GM19397 (cell line): ENCODE measurements at regions not wholly inside any gene's neighbourhood (a gene's known extent, or its start where the extent isn't known, plus 50 kb on each side); places are given as distances from the start of the nearest gene placed in this dataset.
"Not testable (repeated sequence)": the region's sequence is repeated elsewhere in the genome, so short reads cannot be mapped to it uniquely, and the experiment has no call there.

Source experiments
- ATAC-seq: cut with Tn5 transposase; IDR thresholded peaks from one replicate; pipeline ENCODE4 v1.9.1; 2021; ENCODE audit warnings: mild to moderate bottlenecking, moderate library complexity; ENCODE audit not compliant: unreplicated experiment

DNA sequence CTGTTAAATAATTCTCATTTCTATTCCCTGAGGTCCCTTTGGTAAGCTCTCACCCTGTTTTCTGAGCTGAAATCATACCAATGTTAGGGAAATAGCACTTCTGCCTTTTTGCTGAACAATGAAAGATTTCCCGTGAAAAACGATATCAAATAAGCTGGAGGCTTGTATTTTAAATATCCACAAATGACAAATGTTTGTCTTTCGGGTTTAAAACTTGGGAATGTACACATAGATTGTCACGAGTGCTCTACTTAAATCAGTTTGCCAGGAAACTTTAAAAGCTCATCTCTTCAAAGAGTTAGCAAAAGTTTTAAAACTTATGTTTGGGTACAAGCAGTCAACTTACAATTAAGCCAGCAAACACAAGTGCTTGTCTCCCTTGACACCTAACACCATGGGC, 393.5 kb upstream of the MON1B start:
- no peak for ATAC-seq

DNA sequence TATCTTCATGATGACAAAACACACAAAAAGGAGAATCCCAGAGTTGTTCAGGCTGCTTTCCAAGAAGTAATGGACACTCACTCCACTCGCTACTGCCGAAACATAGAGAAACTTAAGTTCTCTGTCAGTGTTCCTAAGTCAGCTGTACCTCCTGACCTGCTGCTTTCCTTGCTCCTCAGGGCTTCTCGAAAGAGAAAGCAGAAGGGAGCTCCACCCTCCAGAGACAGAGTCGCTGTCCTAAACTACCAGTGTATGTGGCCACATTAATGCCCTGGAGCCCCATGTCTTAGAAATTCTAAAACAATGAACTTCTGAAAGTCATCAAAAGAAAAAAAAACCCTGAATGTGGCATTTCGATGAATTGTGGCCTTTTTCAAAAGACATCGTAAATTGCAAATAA, 390.8 kb upstream of the MON1B start:
- no peak for ATAC-seq

DNA sequence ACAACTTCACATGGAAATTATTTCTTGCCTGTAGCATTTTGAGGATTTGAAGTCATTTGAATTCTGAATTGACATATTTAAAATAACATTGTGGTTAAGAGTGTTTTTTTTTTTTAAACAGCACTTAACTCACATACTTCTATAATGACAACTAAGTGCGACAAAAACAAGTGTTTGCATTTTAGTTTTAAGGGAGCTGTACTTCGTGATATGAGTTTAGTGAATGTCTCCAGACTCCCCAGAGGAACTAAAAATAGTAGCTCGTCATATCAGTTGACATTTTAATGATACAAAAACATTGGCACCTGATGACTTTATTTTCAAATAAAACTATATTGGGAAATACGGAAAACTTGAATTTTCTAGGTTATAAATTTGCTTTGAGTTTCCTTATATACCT, 389.6 kb upstream of the MON1B start:
- no peak for ATAC-seq

DNA sequence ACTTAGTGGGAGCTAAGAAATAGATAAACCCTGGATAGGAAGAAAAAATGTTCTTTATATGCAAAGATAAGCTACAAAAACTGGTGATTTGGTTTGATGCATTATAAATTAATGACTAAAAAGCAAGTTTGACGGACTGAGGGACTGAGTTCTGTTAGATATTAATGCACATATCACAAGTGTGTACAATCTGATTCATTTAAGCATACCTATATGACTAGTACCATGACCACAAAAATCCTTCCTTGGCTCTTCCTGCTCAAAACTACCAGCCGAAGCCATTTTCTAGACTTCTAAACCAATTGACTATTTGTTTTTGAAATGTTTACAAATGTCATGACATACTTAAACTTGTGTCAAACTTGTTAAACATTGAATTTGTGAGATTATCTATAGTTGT, 374.5 kb upstream of the MON1B start:
- ATAC-seq = no peak

DNA sequence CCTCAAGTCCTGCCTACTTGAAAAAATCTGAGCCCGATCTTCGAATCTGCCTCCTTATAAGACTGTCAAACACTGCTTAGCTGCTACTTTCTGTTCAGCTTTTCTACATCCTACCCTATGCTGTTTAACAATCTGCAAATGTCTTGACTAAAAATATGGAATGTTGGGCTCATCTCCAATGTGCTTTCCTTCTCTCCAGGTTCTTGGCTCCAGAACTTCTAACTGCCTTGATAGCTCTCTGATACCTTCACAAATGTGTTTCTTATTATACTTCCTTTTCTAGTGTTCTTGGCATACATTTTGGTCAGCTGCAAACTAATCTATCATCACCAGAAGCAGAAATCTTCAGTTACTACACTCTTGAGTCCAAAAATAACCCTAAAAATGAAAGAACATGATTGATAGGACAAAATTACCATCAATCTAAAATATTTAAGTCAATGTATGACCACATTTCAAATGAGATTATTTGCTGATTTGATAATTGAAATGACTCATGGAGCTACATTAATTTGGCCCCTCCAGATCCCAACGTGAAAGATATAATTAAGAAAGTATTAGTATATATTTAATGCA, 372.3 kb upstream of the MON1B start:
- ATAC-seq = no peak

DNA sequence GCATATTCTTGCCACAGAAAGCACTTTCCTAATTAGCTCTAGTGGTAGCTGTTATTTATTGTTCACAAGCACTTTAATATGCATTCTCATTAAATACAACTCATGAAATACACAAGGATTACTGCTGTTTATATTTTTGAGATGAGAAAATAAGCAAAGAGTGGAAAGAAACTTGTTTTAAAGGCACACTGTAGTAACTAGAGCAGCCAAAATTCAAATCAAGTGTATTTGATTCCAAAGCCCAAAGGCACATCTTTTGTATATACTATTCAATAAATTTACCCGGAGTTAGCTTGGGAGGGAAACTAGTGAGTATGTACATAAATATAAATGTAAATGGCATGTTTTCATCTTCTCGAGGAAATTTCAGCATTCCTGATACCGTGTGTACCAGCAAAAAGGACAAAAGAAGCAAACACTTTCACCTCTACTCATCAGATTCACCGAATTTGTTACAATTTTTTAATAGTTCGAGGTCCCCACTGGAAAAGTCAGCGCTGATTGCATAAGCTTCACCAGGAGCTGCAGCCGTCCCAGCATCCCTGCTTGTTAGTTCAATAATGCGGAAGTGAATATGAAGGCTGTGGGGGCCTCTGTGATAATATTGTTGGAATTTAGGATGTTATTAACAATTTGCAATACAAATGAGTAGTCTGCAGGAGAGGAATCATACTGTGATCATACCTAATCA, 371.6 kb upstream of the MON1B start:
- ATAC-seq = no peak

DNA sequence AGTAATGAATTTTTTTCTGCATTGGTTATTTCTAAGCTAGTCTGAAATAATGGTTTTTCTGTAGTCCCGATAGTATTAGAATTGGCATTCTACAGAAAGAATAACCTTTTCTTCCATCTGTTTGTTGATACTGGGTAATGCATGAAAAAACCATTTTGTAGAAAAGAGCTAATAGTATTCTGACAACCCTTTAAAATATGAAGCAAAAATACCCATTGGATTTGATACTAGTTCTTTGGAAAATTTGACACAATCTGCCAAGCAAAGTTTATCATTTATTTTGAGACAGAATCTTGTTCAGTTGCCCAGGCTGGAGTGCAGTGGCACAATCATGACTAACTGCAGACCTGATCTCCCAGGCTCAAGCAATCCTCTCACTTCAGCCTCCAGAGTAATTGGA, 366.8 kb upstream of the MON1B start:
- ATAC-seq = no peak

DNA sequence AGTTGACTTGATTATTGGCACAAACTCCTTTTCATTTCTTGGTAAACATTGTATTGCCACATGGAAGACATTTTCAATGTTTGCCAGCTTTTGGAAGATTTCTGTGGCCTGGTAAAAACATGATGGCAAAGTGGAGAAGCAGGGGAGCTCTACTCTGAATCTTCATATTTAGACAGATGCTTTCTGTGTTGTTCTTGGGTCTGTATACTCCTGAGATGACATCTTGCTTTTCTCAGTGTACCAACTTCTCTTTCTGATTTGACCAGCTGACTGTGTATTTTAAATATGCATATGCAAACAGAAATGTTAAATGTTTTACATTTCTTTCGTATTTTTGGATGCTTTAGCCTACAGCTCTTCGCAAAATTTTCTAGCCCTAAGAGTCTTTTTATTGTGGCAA, 366.2 kb upstream of the MON1B start:
- no peak for ATAC-seq

DNA sequence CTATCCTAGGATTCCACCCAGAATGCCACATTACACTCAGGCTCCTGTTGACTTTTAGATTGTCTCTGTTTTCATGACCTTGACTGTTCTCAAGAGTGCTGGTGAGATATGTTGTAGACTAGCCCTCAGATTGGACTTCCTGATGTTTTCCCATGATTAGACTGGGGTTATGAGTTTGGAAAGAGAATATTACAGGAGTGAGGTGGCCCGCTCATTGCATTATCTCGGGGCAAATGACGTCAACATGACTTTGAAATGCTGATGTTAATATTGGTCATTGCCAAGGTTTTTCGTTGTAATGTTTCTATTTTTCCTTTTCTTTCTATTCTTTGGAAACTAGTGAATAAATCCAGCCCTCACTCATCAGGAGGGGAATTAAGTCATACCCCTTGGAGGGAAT, 355.7 kb upstream of the MON1B start:
- no peak for ATAC-seq

DNA sequence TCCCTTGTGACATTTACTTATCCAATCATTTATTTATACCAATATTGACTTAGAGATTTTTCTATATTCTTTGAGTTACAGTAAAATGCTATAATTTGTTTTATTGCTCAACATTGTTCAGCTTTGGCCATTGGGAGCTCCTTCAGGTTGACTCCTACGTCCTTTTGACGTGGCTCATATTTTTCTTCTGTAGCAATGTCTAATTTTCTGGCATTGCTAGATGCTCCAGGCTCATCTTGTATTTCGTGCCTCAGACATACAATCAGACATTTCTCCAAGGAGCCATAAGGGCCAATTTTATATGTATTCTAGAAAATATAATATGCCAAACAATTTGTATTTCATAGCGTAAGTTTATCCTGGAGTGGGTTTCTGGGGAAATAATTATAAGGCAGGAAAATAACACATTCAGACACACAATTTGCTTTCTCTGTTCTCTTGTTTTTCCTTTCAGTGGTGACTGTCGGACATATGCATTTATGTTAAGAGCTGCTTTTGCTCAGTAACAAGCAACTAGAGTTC, 355.1 kb upstream of the MON1B start:
- no peak for ATAC-seq

DNA sequence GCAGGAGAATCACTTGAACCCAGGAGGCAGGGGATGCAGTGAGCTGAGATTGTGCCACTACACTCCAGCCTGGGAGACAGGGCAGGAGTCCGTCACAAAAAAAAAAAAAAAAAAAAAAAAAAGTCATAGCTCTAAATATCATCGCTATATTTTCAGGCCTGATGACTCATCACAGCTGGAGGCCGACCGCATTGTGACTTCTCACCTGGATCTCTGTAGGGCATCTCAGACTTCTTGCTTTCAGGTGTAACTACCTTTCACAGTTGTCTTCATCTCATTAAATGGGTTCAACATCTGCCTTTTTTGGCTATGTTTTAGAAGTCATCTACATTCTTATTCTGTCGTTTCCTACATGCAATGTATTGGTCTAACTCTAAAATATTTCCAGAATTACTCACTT, 353.1 kb upstream of the MON1B start:
- no peak for ATAC-seq

DNA sequence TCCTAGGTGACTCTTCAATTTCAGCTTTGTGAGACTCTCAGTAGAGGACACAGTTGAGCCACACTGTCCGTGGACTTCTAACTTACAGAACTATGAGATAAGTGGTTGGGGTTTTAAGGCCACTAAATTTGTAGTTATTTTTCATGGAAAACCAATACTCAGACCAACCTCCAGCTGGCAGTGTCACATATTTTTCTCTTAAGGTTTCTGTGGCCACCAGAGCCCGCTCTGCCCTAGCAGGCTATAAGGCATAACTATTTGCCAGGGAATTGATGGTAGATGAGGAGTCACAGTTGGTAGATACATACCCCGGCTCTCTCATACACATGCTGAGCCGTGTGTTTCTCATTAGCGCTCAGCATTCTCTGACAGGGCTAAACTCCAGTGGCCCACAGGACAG, 336.8 kb upstream of the MON1B start:
- no peak for ATAC-seq

DNA sequence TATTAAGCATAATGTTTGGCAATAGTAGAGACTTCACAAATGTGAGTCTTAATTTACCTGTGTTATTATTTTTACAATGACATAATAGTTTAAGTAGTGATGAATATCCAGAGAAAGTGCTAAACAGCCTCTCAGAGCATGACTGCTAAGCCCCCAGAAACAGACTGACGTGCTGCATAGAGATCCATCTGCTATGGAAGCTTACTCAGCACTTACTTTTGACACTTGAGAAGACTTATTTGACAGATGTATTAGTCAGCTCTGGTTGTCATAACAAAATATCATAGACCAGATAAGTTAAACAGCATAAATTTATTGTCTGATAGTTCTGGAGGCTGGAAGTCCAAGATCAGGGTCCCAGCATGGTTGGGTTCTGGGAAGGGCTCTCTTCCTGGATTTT, 334.9 kb upstream of the MON1B start:
- ATAC-seq = no peak

DNA sequence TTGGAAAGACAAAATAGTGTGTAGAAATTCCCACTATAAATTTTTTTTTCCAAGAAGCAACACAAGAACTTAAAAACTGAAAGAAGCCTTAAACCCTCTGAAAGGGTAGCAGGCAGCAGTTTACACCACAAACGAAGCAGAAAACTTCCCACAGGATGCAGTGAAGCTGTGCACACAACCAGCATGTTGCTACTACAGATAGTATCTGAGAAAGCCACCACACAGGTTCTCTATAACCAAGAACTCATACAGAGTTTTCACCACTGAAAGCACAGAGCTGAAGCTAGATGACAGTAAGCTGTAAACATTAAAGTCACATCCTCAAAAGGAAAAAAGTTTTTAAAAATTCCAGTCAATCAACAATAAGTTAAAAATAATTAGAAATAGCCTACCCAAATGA, 333.6 kb upstream of the MON1B start:
- no peak for ATAC-seq

DNA sequence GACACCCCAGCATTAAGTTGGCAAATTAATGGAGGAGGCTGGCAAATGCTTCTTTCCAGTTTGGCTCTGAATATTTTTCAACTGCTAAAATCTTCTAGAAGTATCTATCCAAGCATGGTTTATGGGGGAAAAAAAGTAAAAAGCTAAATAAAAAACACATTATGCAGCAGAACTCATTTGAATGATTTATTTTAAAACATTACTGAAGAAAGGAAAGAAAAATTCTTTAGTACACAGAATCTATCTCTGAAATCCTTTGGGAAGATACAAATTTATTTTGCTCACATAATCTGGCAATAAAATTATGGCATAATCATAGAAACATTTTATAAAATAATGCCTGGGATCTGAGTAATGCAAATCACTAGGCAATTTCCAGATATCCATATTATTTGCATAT, 328.1 kb upstream of the MON1B start:
- ATAC-seq = no peak

DNA sequence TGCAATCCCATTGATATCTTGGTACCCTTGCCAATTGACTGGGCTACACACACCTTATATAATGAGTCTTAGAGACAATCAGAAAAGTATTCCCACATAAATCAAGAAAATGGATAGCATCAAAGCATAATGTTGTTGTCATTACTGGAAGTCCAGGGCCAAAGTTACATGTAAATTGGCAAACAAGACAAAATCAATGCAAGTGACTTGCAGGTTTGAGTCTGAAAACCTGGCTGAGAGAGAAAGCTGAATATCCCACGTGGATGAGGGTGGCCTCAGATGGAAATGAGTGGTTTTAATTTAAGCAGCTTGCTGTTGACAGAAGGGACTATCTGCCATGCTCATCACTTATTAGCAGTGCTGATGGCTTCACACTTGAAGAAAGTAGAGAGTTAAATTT, 324.0 kb upstream of the MON1B start:
- no peak for ATAC-seq

DNA sequence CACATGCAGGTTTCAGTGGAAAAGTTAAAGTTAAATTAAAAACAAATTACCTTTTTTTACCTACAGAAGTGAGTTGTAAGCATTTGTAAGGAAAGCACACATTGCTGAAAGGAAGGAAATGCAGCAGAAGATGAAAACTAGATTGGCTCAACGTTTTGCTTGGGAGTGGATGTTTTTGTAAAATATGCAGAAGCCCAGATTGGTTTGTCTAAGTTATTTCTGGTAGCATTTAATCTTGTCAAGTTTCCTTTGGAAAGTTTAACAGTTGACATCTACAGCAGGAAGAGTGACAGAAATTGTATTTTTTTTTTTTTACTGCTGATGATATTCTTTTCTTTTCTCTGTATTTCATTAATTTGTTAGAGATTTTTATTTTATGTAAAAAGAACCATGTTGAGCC, 315.1 kb upstream of the MON1B start:
- ATAC-seq = no peak

DNA sequence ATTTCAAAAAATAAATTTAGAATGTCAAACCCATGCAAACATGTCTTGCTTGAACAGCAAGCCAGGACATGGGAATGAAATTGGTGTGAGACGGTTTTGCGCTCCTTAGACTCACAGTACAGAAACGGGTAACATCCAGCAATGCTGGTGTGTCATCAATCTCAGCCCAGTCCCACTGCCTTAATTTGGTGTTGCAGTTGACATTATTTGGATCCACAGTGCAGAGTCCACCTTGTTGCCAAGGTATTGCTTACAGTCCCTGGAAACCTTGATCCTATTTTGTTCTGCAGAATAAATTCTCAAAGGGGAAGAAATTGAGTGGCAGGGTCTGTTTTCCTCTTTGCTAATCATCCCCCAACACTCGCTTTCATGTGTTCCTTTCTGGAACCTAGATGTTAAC, 311.6 kb upstream of the MON1B start:
- ATAC-seq = no peak

DNA sequence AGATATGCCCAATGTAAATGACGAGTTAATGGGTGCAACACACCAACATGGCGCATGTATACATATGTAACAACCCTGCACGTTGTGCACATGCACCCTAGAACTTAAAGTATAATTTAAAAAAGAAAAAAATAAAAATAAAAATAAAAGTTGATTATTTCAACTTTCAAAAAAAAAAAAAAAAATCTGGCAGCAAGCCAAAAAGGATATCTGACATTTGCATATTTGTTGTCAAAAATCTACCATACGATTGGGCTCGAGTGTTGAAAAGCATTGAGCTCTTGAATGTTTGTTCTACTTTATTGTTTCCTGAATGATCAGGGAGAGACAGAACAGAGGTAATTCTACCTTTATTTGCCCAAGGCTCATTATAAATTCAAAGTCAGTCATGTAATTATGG, 310.5 kb upstream of the MON1B start:
- ATAC-seq = not testable (repeated sequence)

DNA sequence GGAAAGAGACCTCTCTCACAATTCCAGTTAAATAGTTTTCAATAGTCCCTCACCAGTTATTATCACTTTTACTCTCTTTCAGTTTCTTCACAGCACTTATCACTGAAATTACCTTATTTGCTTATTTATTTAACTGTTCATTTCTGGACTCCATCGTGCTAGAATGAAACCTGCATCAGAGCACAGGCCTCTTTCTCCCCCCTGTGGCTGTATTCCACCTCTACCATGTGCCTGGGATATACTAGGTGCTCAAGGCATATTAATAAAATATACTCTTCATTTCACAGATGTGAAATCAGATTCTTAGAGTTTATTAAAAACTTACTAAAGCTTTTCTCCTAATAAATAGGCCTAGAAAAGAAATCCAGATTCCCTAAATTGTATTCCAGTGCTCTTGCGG, 308.9 kb upstream of the MON1B start:
- no peak for ATAC-seq

DNA sequence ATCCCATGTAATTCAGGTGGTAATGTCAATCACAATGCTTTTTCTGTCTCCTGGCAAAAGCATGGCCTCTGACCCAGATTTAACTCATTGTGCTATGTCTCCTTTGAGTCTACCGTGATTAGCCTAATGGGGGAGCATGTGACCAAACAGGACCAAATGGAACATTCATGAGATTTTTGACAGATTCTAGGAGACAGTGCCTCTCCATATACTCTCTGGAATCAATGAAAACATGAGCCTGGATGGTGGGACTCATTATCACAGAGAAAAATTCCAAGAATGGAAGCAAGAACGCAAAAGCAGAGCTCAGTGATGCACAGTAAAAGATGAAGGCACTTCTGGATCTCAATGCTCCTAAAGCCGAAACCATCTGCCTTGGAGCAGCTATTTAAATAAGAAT, 307.9 kb upstream of the MON1B start:
- ATAC-seq = no peak

DNA sequence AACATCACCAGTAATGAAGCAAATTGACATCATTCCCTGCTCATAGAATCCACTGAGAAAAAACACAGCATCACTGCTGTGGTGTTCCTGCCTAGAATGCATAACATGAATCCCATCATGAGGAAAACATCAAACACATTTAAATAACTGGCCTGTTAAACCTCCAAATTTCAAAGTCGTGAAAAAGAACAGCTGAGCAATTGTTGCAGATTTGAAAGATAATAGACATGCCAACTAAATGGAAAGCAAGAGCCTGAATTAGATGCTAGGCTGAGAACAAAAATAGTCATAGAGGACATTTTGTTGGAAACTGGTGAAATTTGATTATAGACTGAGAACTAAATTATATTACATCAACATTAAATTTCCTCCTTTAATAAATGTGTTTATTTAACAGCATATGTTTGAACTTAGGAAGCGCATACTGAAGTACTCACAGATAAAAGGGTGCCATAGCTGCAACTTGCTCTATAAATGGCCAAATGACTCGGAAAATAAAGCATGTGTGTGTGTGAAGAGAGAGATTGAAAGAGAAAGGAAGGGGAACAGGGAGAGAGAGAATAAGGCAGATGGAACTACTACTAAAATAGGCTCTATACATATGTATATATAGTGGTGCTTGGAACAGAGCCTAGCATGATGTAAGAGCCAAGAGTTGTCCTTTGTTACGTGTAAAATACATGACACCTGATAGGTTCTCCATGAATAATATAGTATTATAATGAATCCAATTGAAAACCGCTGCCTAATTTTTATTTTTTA, 305.0 kb upstream of the MON1B start:
- ATAC-seq = no peak
